Upper lobe of right lung (tissue), 1 donor: ENCODE measurements at regions not wholly inside any gene's neighbourhood (a gene's known extent, or its start where the extent isn't known, plus 50 kb on each side); places are given as distances from the start of the nearest gene placed in this dataset.

ENCODE experiments used
- ATAC-seq: fragments of 200-7000 bp; cut with Tn5 transposase; one replicate; pipeline ENCODE4 v1.9.1; 2020; ENCODE audit warnings: mild to moderate bottlenecking, moderate library complexity
- DNase-seq: peaks from one replicate; pipeline ENCODE4 v3.0.0-alpha.2; 2020
- H3K27ac ChIP-seq: fragments of 200-600 bp; one replicate; pipeline ENCODE4 v1.8.0; 2022
- H3K27me3 ChIP-seq: fragments of 200-600 bp; one replicate; pipeline ENCODE4 v1.8.0; 2022; ENCODE audit warnings: mild to moderate bottlenecking
- H3K36me3 ChIP-seq: fragments of 200-600 bp; one replicate; pipeline ENCODE4 v1.8.0; 2022
- H3K4me1 ChIP-seq: fragments of 200-600 bp; one replicate; pipeline ENCODE4 v1.8.0; 2022
- H3K4me3 ChIP-seq: fragments of 200-600 bp; one replicate; pipeline ENCODE4 v1.8.0; 2022; ENCODE audit warnings: mild to moderate bottlenecking
- H3K9me3 ChIP-seq: fragments of 200-600 bp; one replicate; pipeline ENCODE4 v1.8.0; 2022
- CTCF ChIP-seq: fragments of 200-600 bp; IDR thresholded peaks from one replicate; pipeline ENCODE4 v1.8.0; 2022; ENCODE audit warnings: antibody characterized with exemption
- intact Hi-C: fragments of 100-400 bp; cut with DNase I; formaldehyde crosslinking; loops from one replicate; pipeline ENCODE4 v1.11.0; 2022
- donor health status: DM: no; HTN: yes; CAD: no; lungs with severe emphysema.

GRCh38 chr4:18631586-18631985 lies 610.0 kb upstream of the LCORL start:
- no peak for TF ChIP-seq CTCF
- no peak for ATAC-seq
- H3K4me3 ChIP-seq: no peak overlapping the region
- H3K4me1 ChIP-seq: no peaks in the 10 kb centered on the region
- no peaks in the 10 kb centered on the region for H3K36me3 ChIP-seq
- DNase-seq: no peak
- no peaks in the 10 kb centered on the region for H3K27me3 ChIP-seq
- H3K27ac ChIP-seq: no peak overlapping the region
- intact Hi-C loops: no loop called here
- no peaks in the 10 kb centered on the region for H3K9me3 ChIP-seq

GRCh38 chr4:18630218-18631110 lies 608.9 kb upstream of the LCORL start:
- ATAC-seq: no peak

DNA sequence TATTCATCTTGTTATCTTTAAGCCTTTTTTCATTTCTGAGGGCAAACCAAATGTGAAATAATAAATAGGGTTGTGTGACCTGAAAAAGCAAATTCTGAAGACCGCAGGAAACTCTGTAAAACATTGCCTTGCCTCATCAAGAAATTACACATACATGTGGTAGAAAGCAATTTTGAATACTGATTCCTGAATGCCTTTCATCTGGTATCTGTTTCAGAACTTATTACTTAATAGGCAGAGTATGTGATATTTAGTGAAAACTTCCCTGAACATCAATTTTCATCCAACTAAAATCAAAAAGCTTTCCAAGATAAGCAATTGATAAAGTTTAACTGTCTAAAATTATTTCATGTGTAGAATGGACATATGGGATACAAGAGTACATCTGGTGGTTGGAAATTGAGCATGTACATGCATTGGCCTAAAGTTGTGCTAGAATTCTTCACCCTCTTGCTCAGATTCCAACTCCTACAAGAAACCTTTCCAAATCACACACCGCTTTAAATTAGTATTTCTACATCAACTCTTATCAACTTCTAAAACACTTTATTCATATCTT lies 606.0 kb upstream of the LCORL start:
- Histone ChIP-seq H3K9me3 (no peaks in the 10 kb centered on the region), H3K27me3 (no peaks in the 10 kb centered on the region), H3K4me3 (no peak overlapping the region), H3K27ac (no peak overlapping the region), H3K4me1 (no peaks in the 10 kb centered on the region), H3K36me3 (no peaks in the 10 kb centered on the region)
- no peak for TF ChIP-seq CTCF
- DNase-seq: no peak
- ATAC-seq: no peak
- intact Hi-C loops: no loop called here

More at GRCh38 chr4:18630218-18631110, 608.9 kb upstream of the LCORL start:
- TF ChIP-seq CTCF: no peak
- H3K27ac ChIP-seq: no peak overlapping the region
- H3K4me1 ChIP-seq: no peaks in the 10 kb centered on the region
- H3K27me3 ChIP-seq: no peaks in the 10 kb centered on the region
- intact Hi-C loops: no loop called here
- H3K4me3 ChIP-seq: no peak overlapping the region
- DNase-seq: no peak
- H3K9me3 ChIP-seq: no peaks in the 10 kb centered on the region
- H3K36me3 ChIP-seq: no peaks in the 10 kb centered on the region

GRCh38 chr4:18626996-18627395 lies 605.4 kb upstream of the LCORL start:
- Histone ChIP-seq H3K27ac (no peak overlapping the region), H3K4me1 (no peaks in the 10 kb centered on the region), H3K36me3 (no peaks in the 10 kb centered on the region), H3K9me3 (no peaks in the 10 kb centered on the region), H3K4me3 (no peak overlapping the region), H3K27me3 (no peaks in the 10 kb centered on the region)
- intact Hi-C loops: no loop called here
- DNase-seq: no peak
- ATAC-seq: no peak
- TF ChIP-seq CTCF: no peak

GRCh38 chr4:18626366-18626765 lies 604.8 kb upstream of the LCORL start:
- Histone ChIP-seq H3K4me3 (no peak overlapping the region), H3K4me1 (no peaks in the 10 kb centered on the region), H3K27me3 (no peaks in the 10 kb centered on the region), H3K9me3 (no peaks in the 10 kb centered on the region), H3K36me3 (no peaks in the 10 kb centered on the region), H3K27ac (no peak overlapping the region)
- DNase-seq (no peak), ATAC-seq (no peak)
- no peak for TF ChIP-seq CTCF
- intact Hi-C loops: no loop called here
